ENCODE measurements at regions not wholly inside any gene's neighbourhood (a gene's known extent, or its start where the extent isn't known, plus 50 kb on each side); places are given as distances from the start of the nearest gene placed in this dataset.

DNA sequence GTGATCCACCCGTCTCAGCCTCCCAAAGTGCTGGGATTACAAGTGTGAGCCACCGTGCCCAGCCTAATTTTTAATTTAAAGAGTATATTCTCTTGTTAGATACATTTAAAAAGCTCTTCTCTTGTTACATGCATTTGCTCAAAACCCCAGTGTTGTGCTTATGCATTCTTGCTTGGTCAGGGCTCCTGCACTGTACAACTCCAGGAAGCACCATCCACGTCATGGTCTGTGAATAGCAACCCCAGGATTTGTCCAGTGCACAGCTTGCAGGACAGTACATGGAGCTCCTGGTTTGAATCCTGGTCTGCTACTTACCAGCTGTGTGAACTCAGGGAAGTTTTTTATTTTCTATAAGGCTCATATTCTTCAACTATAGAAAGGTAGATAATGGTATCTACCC is 80.8 kb downstream of the MDH1 start:
- Mint-ChIP-seq H3K27ac (no peak overlapping the region), H3K9me3 (no peaks in the 10 kb centered on the region), H3K4me3 (no peak overlapping the region), H3K4me1 (ENCODE audit: low read depth) (peaks cover 34% of the 10 kb centered on the region), H3K36me3 (ENCODE audit: low read depth) (no peaks in the 10 kb centered on the region), H3K27me3 (ENCODE audit: insufficient read depth) (no peaks in the 10 kb centered on the region; the same call in 1 of the 2 replicates)
- TF ChIP-seq, protein P1, sequence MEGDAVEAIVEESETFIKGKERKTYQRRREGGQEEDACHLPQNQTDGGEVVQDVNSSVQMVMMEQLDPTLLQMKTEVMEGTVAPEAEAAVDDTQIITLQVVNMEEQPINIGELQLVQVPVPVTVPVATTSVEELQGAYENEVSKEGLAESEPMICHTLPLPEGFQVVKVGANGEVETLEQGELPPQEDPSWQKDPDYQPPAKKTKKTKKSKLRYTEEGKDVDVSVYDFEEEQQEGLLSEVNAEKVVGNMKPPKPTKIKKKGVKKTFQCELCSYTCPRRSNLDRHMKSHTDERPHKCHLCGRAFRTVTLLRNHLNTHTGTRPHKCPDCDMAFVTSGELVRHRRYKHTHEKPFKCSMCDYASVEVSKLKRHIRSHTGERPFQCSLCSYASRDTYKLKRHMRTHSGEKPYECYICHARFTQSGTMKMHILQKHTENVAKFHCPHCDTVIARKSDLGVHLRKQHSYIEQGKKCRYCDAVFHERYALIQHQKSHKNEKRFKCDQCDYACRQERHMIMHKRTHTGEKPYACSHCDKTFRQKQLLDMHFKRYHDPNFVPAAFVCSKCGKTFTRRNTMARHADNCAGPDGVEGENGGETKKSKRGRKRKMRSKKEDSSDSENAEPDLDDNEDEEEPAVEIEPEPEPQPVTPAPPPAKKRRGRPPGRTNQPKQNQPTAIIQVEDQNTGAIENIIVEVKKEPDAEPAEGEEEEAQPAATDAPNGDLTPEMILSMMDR (IDR thresholded peaks at IDR 0.05), result no peak
- no peak for DNase-seq

DNA sequence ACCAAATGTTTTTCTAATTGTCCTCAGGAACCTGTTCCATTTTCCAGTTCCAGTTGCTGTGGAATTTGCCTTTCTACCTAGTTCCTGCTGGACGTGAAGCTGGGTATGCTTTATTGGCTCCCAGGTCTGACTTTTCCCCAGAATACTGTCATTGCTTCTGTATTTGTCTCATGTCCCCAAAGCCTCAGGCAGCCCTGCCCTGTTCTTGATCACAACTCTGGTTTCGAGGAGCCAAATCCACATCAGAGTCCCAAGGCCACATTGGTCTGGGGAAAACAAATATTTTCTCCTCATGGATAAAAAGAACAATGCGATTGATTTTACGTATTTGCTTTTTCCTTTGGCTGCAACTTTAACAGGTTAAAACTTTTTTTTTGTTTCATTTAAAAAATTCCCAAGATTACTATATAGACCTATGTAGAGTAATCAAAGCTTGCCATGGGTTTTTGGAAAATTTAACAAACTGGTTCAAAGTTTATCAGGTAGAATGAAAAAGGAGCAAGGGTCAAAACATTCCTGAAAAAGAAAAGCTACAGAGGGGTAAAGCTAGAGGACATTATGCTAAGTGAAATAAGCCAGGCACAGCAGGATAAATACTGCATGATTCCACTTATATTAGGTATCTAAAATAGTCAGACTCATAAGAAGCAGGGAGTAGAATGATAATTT is 85.2 kb downstream of the MDH1 start:
- Mint-ChIP-seq H3K36me3 (ENCODE audit: low read depth) (no peaks in the 10 kb centered on the region), H3K27ac (no peak overlapping the region), H3K4me1 (ENCODE audit: low read depth) (peaks cover 16% of the 10 kb centered on the region), H3K27me3 (ENCODE audit: insufficient read depth) (no peaks in the 10 kb centered on the region), H3K9me3 (no peaks in the 10 kb centered on the region), H3K4me3 (no peak overlapping the region)
- TF ChIP-seq, protein P1 (IDR thresholded peaks at IDR 0.05), result no peak
- no peak for DNase-seq

DNA sequence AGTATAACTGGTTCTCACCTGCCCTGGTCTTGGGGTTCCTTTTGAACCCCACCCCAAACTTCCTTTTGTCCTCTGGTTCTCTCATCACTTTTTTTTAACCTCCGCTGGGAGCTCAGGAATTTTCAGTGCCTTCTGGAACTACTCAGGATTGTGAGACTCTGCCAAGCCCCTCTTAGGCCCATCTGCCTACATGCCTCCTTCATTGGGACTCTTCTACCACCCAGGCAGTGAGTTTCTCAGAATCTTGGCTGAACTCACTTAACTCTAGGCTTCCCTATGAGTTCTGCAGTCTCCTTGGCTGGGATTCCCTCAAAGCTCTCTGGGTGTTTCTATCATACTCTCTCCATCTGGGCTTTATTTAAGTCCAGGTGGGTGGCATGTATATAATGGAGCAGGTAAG is 86.3 kb downstream of the MDH1 start:
- Mint-ChIP-seq H3K4me1 (ENCODE audit: low read depth) (peaks cover 26% of the 10 kb centered on the region), H3K9me3 (no peaks in the 10 kb centered on the region), H3K4me3 (no peak overlapping the region), H3K27ac (no peak overlapping the region), H3K27me3 (ENCODE audit: insufficient read depth) (no peaks in the 10 kb centered on the region), H3K36me3 (ENCODE audit: low read depth) (no peaks in the 10 kb centered on the region)
- DNase-seq, result no peak
- TF ChIP-seq, protein P1 (IDR thresholded peaks at IDR 0.05), result no peak

DNA sequence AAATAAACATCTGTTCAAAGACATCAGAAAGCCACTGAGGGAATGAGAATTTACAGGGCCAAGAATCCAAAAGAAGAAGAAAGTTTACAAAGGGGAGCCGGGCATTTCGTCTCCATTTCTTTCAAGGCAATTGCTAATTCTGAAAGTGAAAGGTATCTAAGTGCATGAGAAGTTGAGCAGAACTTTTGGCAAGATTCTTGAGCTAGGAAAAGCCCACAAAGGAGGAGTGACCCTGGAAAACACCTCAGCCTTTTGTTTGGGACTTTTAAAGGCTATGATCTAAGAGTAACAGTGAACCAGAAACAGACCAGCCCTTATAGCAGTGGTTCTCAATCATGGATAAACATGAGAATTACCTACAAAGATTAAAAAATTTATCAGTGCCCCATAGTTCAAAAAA is 87.4 kb downstream of the MDH1 start:
- Mint-ChIP-seq H3K4me1 (ENCODE audit: low read depth) (peaks cover 29% of the 10 kb centered on the region), H3K9me3 (no peaks in the 10 kb centered on the region), H3K27me3 (ENCODE audit: insufficient read depth) (no peaks in the 10 kb centered on the region), H3K36me3 (ENCODE audit: low read depth) (no peaks in the 10 kb centered on the region), H3K27ac (no peak overlapping the region), H3K4me3 (no peak overlapping the region)
- TF ChIP-seq, protein P1 (IDR thresholded peaks at IDR 0.05), result no peak
- DNase-seq, result no peak

DNA sequence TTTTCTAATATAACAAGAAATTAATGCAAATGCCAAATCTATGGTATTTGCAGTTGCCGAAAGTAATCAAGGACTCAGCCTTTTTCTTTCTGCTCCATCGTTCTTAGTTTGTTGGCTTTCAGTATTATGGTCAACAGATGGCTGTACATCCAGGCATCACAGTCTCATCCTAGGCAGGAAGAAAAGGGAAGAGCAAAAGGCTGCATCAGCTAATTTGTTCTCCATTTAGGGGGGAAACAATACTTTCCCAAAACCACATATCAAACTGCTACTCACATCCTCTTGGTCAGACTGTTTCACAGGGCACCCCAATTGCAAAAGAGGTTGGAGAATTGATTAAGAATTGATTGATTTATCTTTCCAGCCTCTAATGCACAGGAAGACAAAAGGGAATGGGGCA is 89.3 kb downstream of the MDH1 start:
- TF ChIP-seq, protein P1 (IDR thresholded peaks at IDR 0.05), result no peak
- Mint-ChIP-seq H3K4me1 (ENCODE audit: low read depth) (peaks cover 29% of the 10 kb centered on the region), H3K36me3 (ENCODE audit: low read depth) (no peaks in the 10 kb centered on the region), H3K4me3 (no peak overlapping the region), H3K9me3 (no peaks in the 10 kb centered on the region), H3K27me3 (ENCODE audit: insufficient read depth) (no peaks in the 10 kb centered on the region), H3K27ac (no peak overlapping the region)
- DNase-seq, result no peak

Data from HFFc6 (cell line).